GM12878 (cell line): ENCODE measurements at regions not wholly inside any gene's neighbourhood (a gene's known extent, or its start where the extent isn't known, plus 50 kb on each side); places are given as distances from the start of the nearest gene placed in this dataset.

Source experiments
- ATAC-seq: fragments of 200-7000 bp; cut with Tn5 transposase; 3 replicates; pipeline ENCODE4 v1.9.1; 2020; ENCODE audit warnings: mild to moderate bottlenecking, moderate library complexity
- BruUV-seq: library from RNA; stranded (reverse); fragments of 400-500 nt; replicated peaks from 2 replicates; lab custom pipeline; 2021; lab: Mats Ljungman, UMichigan
- CTCF ChIA-PET: fragments of 300-600 bp; sonication (Branson Sonifier 250); formaldehyde crosslinking; extraction: SDS; loops from one replicate; lab custom pipeline; 2021; ENCODE audit warnings: inconsistent platforms; lab: Yijun Ruan, JAX
- POLR2A ChIA-PET: fragments of 350-600 bp; formaldehyde crosslinking; extraction: SDS; loops from one replicate; lab custom pipeline; 2021; ENCODE audit warnings: inconsistent platforms; lab: Charles Lee
- RAD21 ChIA-PET: fragments of 300-600 bp; sonication (Branson Sonifier 250); formaldehyde crosslinking; loops from one replicate; lab custom pipeline; 2023; ENCODE audit warnings: antibody characterized with exemption; ENCODE audit not compliant: unreplicated experiment; lab: Charles Lee
- SMC1A ChIA-PET: fragments of 300-600 bp; sonication (Branson Sonifier 250); formaldehyde crosslinking; loops from one replicate; lab custom pipeline; 2023; ENCODE audit not compliant: unreplicated experiment, uncharacterized antibody; lab: Charles Lee
- DNase-seq: peaks from one replicate; pipeline ENCODE4 v3.0.0-alpha.2; 2011; ENCODE audit warnings: low read depth, low spot score
- FAIRE-seq: peaks from 3 replicates; lab custom pipeline; 2011; peaks lifted over from hg19 to GRCh38; lab: Jason Lieb, UNC
- H2AFZ ChIP-seq: 2 replicates; pipeline ENCODE4 v1.6.0; 2011; ENCODE audit warnings: low read depth, low read length, control low read depth; ENCODE audit not compliant: control insufficient read depth
- H3K27ac ChIP-seq: 2 replicates; pipeline ENCODE4 v1.5.1; 2011; ENCODE audit warnings: control low read depth; ENCODE audit not compliant: control insufficient read depth, insufficient read depth
- H3K27me3 ChIP-seq, 2 experiments: replicated peaks in 1 of 2; 2 replicates each; pipeline versions ENCODE4 v1.6.0 to v1.6.1; 2011; ENCODE audit warnings: low read length in 1 of 2; ENCODE audit not compliant: control insufficient read depth in 2 of 2, insufficient read depth in 2 of 2
- H3K36me3 ChIP-seq, 2 experiments: 2 replicates each; pipeline ENCODE4 v1.5.1; 2011; ENCODE audit warnings: low read length in 1 of 2; ENCODE audit not compliant: control insufficient read depth in 2 of 2, insufficient read depth in 2 of 2
- H3K4me1 ChIP-seq: 2 replicates; pipeline ENCODE4 v1.6.1; 2011; ENCODE audit warnings: mild to moderate bottlenecking, low read length, moderate library complexity, mixed read lengths; ENCODE audit not compliant: control insufficient read depth, insufficient read depth
- H3K4me2 ChIP-seq: 2 replicates; pipeline ENCODE4 v1.6.0; 2011; ENCODE audit warnings: control low read depth; ENCODE audit not compliant: control insufficient read depth, insufficient read depth
- H3K4me3 ChIP-seq: fragments of 200-600 bp; sonication (generic); 2 replicates; pipeline ENCODE4 v1.5.1; 2016
- H3K79me2 ChIP-seq: 2 replicates; pipeline ENCODE4 v1.6.0; 2011; ENCODE audit warnings: low read length; ENCODE audit not compliant: control insufficient read depth, insufficient read depth
- H3K9ac ChIP-seq: 2 replicates; pipeline ENCODE4 v1.8.0; 2011; ENCODE audit warnings: low read length, control low read depth, mixed read lengths; ENCODE audit not compliant: control insufficient read depth, insufficient read depth
- H3K9me3 ChIP-seq: replicated peaks from 3 replicates; pipeline ENCODE4 v1.5.1; 2011; ENCODE audit warnings: mild to moderate bottlenecking, low read length; ENCODE audit not compliant: control insufficient read depth, insufficient read depth
- H4K20me1 ChIP-seq: 2 replicates; pipeline ENCODE4 v1.6.0; 2011; ENCODE audit not compliant: control insufficient read depth, insufficient read depth
- ASH2L ChIP-seq: fragments of 300-600, 200-600 bp; sonication (generic); IDR thresholded peaks from 2 replicates; pipeline ENCODE4 v1.6.1; 2017; ENCODE audit warnings: low read depth, mild to moderate bottlenecking, borderline replicate concordance
- CHD1 ChIP-seq: IDR thresholded peaks from 2 replicates; pipeline ENCODE4 v1.6.1; 2012; ENCODE audit warnings: low read depth, low read length, improper control_type of control experiment
- CHD2 ChIP-seq: IDR thresholded peaks from 2 replicates; pipeline ENCODE4 v1.6.1; 2011; ENCODE audit warnings: low read depth, low read length, improper control_type of control experiment, borderline replicate concordance
- MTA2 ChIP-seq: fragments of 450-650 bp; IDR thresholded peaks from 2 replicates; pipeline ENCODE4 v1.6.1; 2016; ENCODE audit warnings: low read depth, mild to moderate bottlenecking, moderate library complexity
- MTA3 ChIP-seq: IDR thresholded peaks from 2 replicates; pipeline ENCODE4 v1.6.1; 2012; ENCODE audit warnings: low read length, inconsistent platforms, borderline replicate concordance
- MYB ChIP-seq: fragments of 150-350 bp; IDR thresholded peaks from 2 replicates; pipeline ENCODE4 v1.6.1; 2014; ENCODE audit warnings: mild to moderate bottlenecking, low read depth, low read length, borderline replicate concordance
- NFIC ChIP-seq: IDR thresholded peaks from 2 replicates; pipeline ENCODE4 v1.6.1; 2012; ENCODE audit warnings: low read depth, mild to moderate bottlenecking, inconsistent platforms, low read length, moderate library complexity
- NFYB ChIP-seq: IDR thresholded peaks from 2 replicates; pipeline ENCODE4 v1.6.1; 2011; ENCODE audit warnings: low read depth, mild to moderate bottlenecking, low read length, improper control_type of control experiment, moderate library complexity; ENCODE audit not compliant: insufficient read depth
- NR2F1 ChIP-seq: fragments of 450-650 bp; conservative IDR thresholded peaks from 2 replicates; pipeline ENCODE4 v1.6.1; 2017; ENCODE audit warnings: mild to moderate bottlenecking
- PML ChIP-seq: IDR thresholded peaks from 2 replicates; pipeline ENCODE4 v1.6.1; 2012; ENCODE audit warnings: low read length, inconsistent platforms
- RAD51 ChIP-seq: fragments of 450-650 bp; IDR thresholded peaks from 2 replicates; pipeline ENCODE4 v1.6.1; 2016; ENCODE audit warnings: moderate library complexity, mild to moderate bottlenecking, inconsistent platforms
- RFX5 ChIP-seq: IDR thresholded peaks from 2 replicates; pipeline ENCODE4 v1.6.1; 2011; ENCODE audit warnings: low read depth, low read length, improper control_type of control experiment
- SMAD5 ChIP-seq: IDR thresholded peaks from 2 replicates; pipeline ENCODE4 v1.6.1; 2016; ENCODE audit warnings: antibody characterized with exemption, low read depth
- SMC3 ChIP-seq: IDR thresholded peaks from 2 replicates; pipeline ENCODE4 v1.6.1; 2011; ENCODE audit warnings: low read length, improper control_type of control experiment, borderline replicate concordance
- TCF12 ChIP-seq: IDR thresholded peaks from 2 replicates; pipeline ENCODE4 v1.6.1; 2011; ENCODE audit warnings: low read depth, mild to moderate bottlenecking, low read length
- TCF3 ChIP-seq: IDR thresholded peaks from 2 replicates; pipeline ENCODE4 v1.6.1; 2012; ENCODE audit warnings: low read depth, mild to moderate bottlenecking, low read length, borderline replicate concordance; ENCODE audit not compliant: insufficient read depth
- WGBS: methylation state at CpG from one replicate; pipeline ENCODE4 v1.1.6; 2016; ENCODE audit warnings: low lambda C conversion rate; ENCODE audit not compliant: insufficient replicate concordance, insufficient coverage; ENCODE audit errors: missing lambda C conversion rate; 5-methylcytosine and 5-hydroxymethylcytosine counted together
- in situ Hi-C: fragments of 300-500 bp; cut with MboI; formaldehyde crosslinking; loops from 9 replicates; pipeline ENCODE4 v1.14.3; 2018; ENCODE audit warnings: mixed read lengths
- intact Hi-C: fragments of 100-400 bp; cut with micrococcal nuclease; formaldehyde crosslinking; loops from one replicate; pipeline ENCODE4 v1.14.2; 2022; ENCODE audit not compliant: unreplicated experiment
- TF ChIP-seq, protein P1 (sequence below): fragments of 450-650 bp; IDR thresholded peaks from 2 replicates; pipeline ENCODE4 v1.6.1; 2017; ENCODE audit warnings: mild to moderate bottlenecking
- TF ChIP-seq, protein P2 (sequence below): fragments of 450-650 bp; formaldehyde crosslinking; IDR thresholded peaks from 2 replicates; pipeline ENCODE4 v1.4.0; 2022; ENCODE audit warnings: mild to moderate bottlenecking, moderate library complexity

DNA sequence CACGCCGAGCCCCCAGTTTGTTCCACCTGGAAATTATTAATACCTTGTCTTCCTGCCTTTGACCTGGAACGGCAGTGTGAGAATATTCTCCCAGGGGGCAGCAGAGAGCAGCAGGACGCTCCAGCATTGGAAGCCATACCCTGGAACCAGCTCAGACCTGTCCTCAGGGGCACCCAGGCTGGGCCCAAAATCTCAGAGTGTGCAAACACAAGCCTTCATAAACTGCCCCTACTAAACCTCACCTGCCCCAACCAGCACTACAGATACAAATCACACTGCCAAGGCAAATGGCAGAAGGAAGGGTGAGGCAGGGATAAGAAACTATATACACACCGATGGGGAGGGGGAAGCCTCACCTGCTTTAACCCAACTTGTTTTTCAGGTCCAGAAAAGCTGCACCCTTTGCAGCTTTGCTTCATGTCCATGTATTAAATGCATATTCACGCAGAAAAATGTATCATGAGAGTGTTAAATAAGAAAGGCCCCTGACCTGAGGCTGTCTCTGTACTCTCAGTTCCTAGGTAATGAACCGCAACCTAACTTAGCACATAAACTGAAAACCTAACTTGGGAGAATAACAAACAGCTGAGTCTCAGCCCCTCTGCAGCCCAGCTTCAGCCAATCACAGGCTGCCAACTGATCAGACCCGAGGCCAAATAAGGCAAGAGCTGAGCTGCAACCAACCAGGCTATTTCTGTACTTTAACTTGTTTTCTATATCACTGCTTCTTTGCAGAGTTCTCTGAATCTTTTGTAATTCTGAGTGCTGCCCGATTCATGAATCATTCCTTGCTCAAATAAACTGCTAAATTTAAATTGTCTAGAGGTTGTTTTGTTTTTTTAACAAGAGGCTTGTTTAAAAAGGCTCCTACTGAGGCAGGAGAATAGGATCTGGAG, 130.1 kb downstream of the SPTSSA start:
- ATAC-seq: peak; percentile 98
- ChIA-PET SMC1A (interaction anchor here (0.7 to 2.2 kb wide), 28 partner anchors 9 to 1145 kb away, joined by 3 to 19 read pairs (median 3); no protein-coding TSS in a partner anchor), CTCF (interaction anchor here (0.6 to 2.8 kb wide), 39 partner anchors 9 to 1080 kb away, joined by 3 to 28 read pairs (median 4); no protein-coding TSS in a partner anchor), POLR2A (interaction anchor here (0.5 to 1.1 kb wide), 2 partner anchors 109 to 790 kb away, joined by 3 read pairs; partner anchors contain the start of gene PRORP), RAD21 (interaction anchor here (0.6 to 2.6 kb wide), 25 partner anchors 9 to 1090 kb away, joined by 3 to 19 read pairs (median 4); no protein-coding TSS in a partner anchor)
- WGBS: 10% methylated on average over 9 of the region's 9 CpGs
- peak overlapping the region; percentile 90 for H3K27ac ChIP-seq
- H3K4me3 ChIP-seq: peak overlapping the region; percentile 12; the same call in 1 of the 2 replicates
- H3K27me3 ChIP-seq: no peaks in the 10 kb centered on the region
- H3K79me2 ChIP-seq: no peaks in the 10 kb centered on the region
- peaks cover 15% of the 10 kb centered on the region for H3K4me1 ChIP-seq
- BruUV-seq: no TSS peak
- in situ Hi-C loops: loop anchor here (25.0 kb wide), 1 partner anchor 1080 kb away; the partner anchor contains the start of gene NFKBIA
- FAIRE-seq: peak; percentile 73
- peak; percentile 80 for DNase-seq
- H3K4me2 ChIP-seq: peak overlapping the region; percentile 74
- H3K9me3 ChIP-seq: no peaks in the 10 kb centered on the region; the same call in 2 of the 3 replicates
- H4K20me1 ChIP-seq: no peaks in the 10 kb centered on the region
- intact Hi-C loops: loop anchor here (1.0 to 5.0 kb wide), 4 partner anchors 130 to 1090 kb away; partner anchors contain the start of genes EAPP and SPTSSA
- H3K9ac ChIP-seq: peak overlapping the region; percentile 62
- no peaks in the 10 kb centered on the region for H3K36me3 ChIP-seq
- peak overlapping the region; percentile 95 for H2AFZ ChIP-seq
- TF ChIP-seq CHD2: no peak
- TF ChIP-seq PML: no peak
- peak; percentile 38; the same call in 1 of the 2 replicates for TF ChIP-seq MTA2
- TF ChIP-seq NFYB: 0 out of 2 replicates have a peak, but pooled peaks have one; percentile 48
- TF ChIP-seq RFX5: no peak
- no peak for TF ChIP-seq RAD51
- 0 out of 2 replicates have a peak, but pooled peaks have one; percentile 20 for TF ChIP-seq NR2F1
- no peak for TF ChIP-seq TCF3
- no peak for TF ChIP-seq TCF12
- TF ChIP-seq SMC3: peak; percentile 73
- TF ChIP-seq, protein P1, sequence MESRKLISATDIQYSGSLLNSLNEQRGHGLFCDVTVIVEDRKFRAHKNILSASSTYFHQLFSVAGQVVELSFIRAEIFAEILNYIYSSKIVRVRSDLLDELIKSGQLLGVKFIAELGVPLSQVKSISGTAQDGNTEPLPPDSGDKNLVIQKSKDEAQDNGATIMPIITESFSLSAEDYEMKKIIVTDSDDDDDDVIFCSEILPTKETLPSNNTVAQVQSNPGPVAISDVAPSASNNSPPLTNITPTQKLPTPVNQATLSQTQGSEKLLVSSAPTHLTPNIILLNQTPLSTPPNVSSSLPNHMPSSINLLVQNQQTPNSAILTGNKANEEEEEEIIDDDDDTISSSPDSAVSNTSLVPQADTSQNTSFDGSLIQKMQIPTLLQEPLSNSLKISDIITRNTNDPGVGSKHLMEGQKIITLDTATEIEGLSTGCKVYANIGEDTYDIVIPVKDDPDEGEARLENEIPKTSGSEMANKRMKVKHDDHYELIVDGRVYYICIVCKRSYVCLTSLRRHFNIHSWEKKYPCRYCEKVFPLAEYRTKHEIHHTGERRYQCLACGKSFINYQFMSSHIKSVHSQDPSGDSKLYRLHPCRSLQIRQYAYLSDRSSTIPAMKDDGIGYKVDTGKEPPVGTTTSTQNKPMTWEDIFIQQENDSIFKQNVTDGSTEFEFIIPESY: no peak
- no peak for TF ChIP-seq MYB
- no peak for TF ChIP-seq ASH2L
- TF ChIP-seq, protein P2, sequence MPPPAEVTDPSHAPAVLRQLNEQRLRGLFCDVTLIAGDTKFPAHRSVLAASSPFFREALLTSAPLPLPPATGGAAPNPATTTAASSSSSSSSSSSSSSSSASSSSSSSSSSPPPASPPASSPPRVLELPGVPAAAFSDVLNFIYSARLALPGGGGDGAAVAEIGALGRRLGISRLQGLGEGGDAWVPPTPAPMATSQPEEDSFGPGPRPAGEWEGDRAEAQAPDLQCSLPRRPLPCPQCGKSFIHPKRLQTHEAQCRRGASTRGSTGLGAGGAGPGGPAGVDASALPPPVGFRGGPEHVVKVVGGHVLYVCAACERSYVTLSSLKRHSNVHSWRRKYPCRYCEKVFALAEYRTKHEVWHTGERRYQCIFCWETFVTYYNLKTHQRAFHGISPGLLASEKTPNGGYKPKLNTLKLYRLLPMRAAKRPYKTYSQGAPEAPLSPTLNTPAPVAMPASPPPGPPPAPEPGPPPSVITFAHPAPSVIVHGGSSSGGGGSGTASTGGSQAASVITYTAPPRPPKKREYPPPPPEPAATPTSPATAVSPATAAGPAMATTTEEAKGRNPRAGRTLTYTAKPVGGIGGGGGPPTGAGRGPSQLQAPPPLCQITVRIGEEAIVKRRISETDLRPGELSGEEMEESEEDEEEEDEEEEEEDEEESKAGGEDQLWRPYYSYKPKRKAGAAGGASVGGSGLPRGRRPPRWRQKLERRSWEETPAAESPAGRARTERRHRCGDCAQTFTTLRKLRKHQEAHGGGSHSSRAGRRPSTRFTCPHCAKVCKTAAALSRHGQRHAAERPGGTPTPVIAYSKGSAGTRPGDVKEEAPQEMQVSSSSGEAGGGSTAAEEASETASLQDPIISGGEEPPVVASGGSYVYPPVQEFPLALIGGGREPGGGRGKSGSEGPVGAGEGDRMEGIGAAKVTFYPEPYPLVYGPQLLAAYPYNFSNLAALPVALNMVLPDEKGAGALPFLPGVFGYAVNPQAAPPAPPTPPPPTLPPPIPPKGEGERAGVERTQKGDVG (CRISPR knock-in tag): no peak
- TF ChIP-seq MTA3: no peak
- TF ChIP-seq SMAD5: no peak
- TF ChIP-seq NFIC: no peak
- no peak for TF ChIP-seq CHD1
